Activated T-cell treated with anti-CD3 and anti-CD28 coated beads, Interleukin-2, amount 50 U/mL, for 72 hours (primary cell): ENCODE measurements at regions not wholly inside any gene's neighbourhood (a gene's known extent, or its start where the extent isn't known, plus 50 kb on each side); places are given as distances from the start of the nearest gene placed in this dataset.

Experiments
- ATAC-seq, 2 donors: fragments of 150-1000 bp; cut with Tn5 transposase; replicated peaks in 1 of 2; 2 replicates each; pipeline ENCODE4 v1.10.0; 2021; ENCODE audit warnings: moderate library complexity in 2 of 2, mild to moderate bottlenecking in 1 of 2
- DNase-seq, 2 donors: peaks; one replicate each; pipeline ENCODE4 v3.0.0; 2021 to 2022; ENCODE audit warnings: mixed read lengths in 1 of 2
- H3K27ac Mint-ChIP-seq: one replicate; pipeline ENCODE4 v1.8.0; 2022; ENCODE audit warnings: mild to moderate bottlenecking, moderate library complexity, mixed read lengths
- H3K27me3 Mint-ChIP-seq: one replicate; pipeline ENCODE4 v1.8.0; 2022; ENCODE audit warnings: low read depth, mixed read lengths
- H3K36me3 Mint-ChIP-seq, 2 donors: one replicate each; pipeline ENCODE4 v1.8.0; 2022; ENCODE audit warnings: mixed read lengths in 2 of 2, mild to moderate bottlenecking in 1 of 2; ENCODE audit not compliant: insufficient read depth in 2 of 2
- H3K4me1 Mint-ChIP-seq: one replicate; pipeline ENCODE4 v1.8.0; 2022; ENCODE audit warnings: low read depth, mixed read lengths
- H3K4me3 Mint-ChIP-seq, 2 donors: one replicate each; pipeline ENCODE4 v1.8.0; 2022; ENCODE audit warnings: mild to moderate bottlenecking in 2 of 2, mixed read lengths in 2 of 2, moderate library complexity in 2 of 2
- H3K9me3 Mint-ChIP-seq, 2 donors: one replicate each; pipeline ENCODE4 v1.8.0; 2022; ENCODE audit warnings: mixed read lengths in 2 of 2

GRCh38 chr5:165722401-165722800, 2217.0 kb downstream of the MAT2B start:
- Mint-ChIP-seq H3K27me3 (no peaks in the 10 kb centered on the region), H3K27ac (no peak overlapping the region), H3K36me3 (peaks cover 0 to 4% of the 10 kb centered on the region in 2 donors), H3K4me1 (no peaks in the 10 kb centered on the region), H3K4me3 (no peak overlapping the region), H3K9me3 (peaks cover 4 to 13% of the 10 kb centered on the region in 2 donors)
- no peak for DNase-seq
- ATAC-seq: no peak

GRCh38 chr5:165723931-165724330, 2218.5 kb downstream of the MAT2B start:
- H3K4me3 Mint-ChIP-seq: no peak overlapping the region
- H3K36me3 Mint-ChIP-seq: peaks cover 0 to 3% of the 10 kb centered on the region in 2 donors
- DNase-seq: no peak
- H3K27me3 Mint-ChIP-seq: no peaks in the 10 kb centered on the region
- no peak for ATAC-seq
- H3K27ac Mint-ChIP-seq: no peak overlapping the region
- no peaks in the 10 kb centered on the region for H3K4me1 Mint-ChIP-seq
- H3K9me3 Mint-ChIP-seq: peaks cover 4 to 13% of the 10 kb centered on the region in 2 donors

GRCh38 chr5:165728425-165728824, 2223.0 kb downstream of the MAT2B start:
- Mint-ChIP-seq H3K27ac (no peak overlapping the region), H3K27me3 (no peaks in the 10 kb centered on the region), H3K9me3 (peaks cover 0 to 10% of the 10 kb centered on the region in 2 donors), H3K36me3 (no peaks in the 10 kb centered on the region), H3K4me1 (no peaks in the 10 kb centered on the region), H3K4me3 (no peak overlapping the region)
- ATAC-seq: no peak
- DNase-seq: no peak

GRCh38 chr5:165735388-165735787, 2230.0 kb downstream of the MAT2B start:
- no peak overlapping the region for H3K4me3 Mint-ChIP-seq
- H3K4me1 Mint-ChIP-seq: no peaks in the 10 kb centered on the region
- peaks cover 5 to 9% of the 10 kb centered on the region in 2 donors for H3K9me3 Mint-ChIP-seq
- ATAC-seq: no peak
- H3K27me3 Mint-ChIP-seq: no peaks in the 10 kb centered on the region
- DNase-seq: no peak
- no peak overlapping the region for H3K27ac Mint-ChIP-seq
- peaks cover 0 to 2% of the 10 kb centered on the region in 2 donors for H3K36me3 Mint-ChIP-seq

GRCh38 chr5:165739079-165739741, 2233.8 kb downstream of the MAT2B start:
- H3K27me3 Mint-ChIP-seq: no peaks in the 10 kb centered on the region
- DNase-seq (no peak), ATAC-seq (no peak)
- no peaks in the 10 kb centered on the region for H3K4me1 Mint-ChIP-seq
- no peak overlapping the region for H3K4me3 Mint-ChIP-seq
- peaks cover 5 to 6% of the 10 kb centered on the region in 2 donors for H3K9me3 Mint-ChIP-seq
- no peak overlapping the region for H3K27ac Mint-ChIP-seq
- H3K36me3 Mint-ChIP-seq: peaks cover 0 to 2% of the 10 kb centered on the region in 2 donors

- Mint-ChIP-seq H3K4me1 (no peaks in the 10 kb centered on the region), H3K4me3 (no peak overlapping the region), H3K27ac (no peak overlapping the region), H3K36me3 (no peaks in the 10 kb centered on the region), H3K9me3 (peaks cover 13 to 19% of the 10 kb centered on the region in 2 donors), H3K27me3 (no peaks in the 10 kb centered on the region)
- ATAC-seq (no peak), DNase-seq (no peak)
Measured at GRCh38 chr5:165757791-165758190, 2252.4 kb downstream of the MAT2B start.

DNA sequence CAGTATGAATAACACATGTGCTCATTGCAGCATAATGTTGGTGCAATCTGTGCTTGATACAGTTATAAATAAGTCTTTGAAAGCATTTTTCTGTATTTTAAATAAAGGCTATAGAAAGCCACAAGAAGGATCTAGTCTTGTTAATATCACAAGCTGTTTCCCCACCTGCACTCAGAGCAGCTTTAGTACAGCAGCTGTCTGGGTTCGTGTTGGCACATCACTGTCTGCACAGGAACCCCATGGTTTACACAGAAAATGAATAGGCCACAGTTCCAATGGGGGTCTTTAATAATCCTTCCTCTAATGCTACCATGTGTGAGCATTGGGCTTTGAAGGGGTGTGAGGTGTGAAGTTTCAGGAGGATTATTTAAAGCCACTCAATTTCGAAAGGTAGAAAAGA, 2269.7 kb downstream of the MAT2B start:
- no peak overlapping the region for H3K27ac Mint-ChIP-seq
- H3K4me1 Mint-ChIP-seq: no peaks in the 10 kb centered on the region
- DNase-seq (no peak), ATAC-seq (no peak)
- no peak overlapping the region for H3K4me3 Mint-ChIP-seq
- H3K36me3 Mint-ChIP-seq: no peaks in the 10 kb centered on the region
- H3K27me3 Mint-ChIP-seq: no peaks in the 10 kb centered on the region
- peaks cover 2 to 5% of the 10 kb centered on the region in 2 donors for H3K9me3 Mint-ChIP-seq

- DNase-seq (no peak), ATAC-seq (no peak)
- no peak overlapping the region for H3K27ac Mint-ChIP-seq
- peaks cover 11 to 13% of the 10 kb centered on the region in 2 donors for H3K9me3 Mint-ChIP-seq
- no peaks in the 10 kb centered on the region for H3K4me1 Mint-ChIP-seq
- peaks cover 1 to 2% of the 10 kb centered on the region in 2 donors for H3K36me3 Mint-ChIP-seq
- H3K4me3 Mint-ChIP-seq: no peak overlapping the region
- no peaks in the 10 kb centered on the region for H3K27me3 Mint-ChIP-seq
Measured at GRCh38 chr5:165779505-165779904, 2274.1 kb downstream of the MAT2B start.

DNA sequence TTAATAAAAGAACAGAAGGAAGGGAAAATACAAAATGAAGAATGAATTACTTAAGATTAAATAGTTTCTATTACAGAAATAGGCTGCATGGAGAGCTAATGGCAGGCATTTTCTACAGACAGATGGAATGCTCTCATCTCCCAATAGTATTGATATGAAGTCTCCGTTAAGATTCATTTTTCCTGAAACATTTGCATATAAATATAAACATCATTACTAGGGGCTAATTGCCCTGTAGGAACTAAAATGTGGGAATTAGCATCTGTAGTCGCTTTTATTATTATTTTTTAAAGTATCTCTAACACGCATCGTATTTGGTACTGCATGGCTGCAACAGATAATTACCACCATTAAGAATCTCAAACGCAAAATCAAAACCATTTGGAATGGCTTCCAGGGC, 2275.5 kb downstream of the MAT2B start:
- H3K27me3 Mint-ChIP-seq: no peaks in the 10 kb centered on the region
- H3K36me3 Mint-ChIP-seq: peaks cover 1 to 2% of the 10 kb centered on the region in 2 donors
- no peak for DNase-seq
- no peak overlapping the region for H3K4me3 Mint-ChIP-seq
- no peaks in the 10 kb centered on the region for H3K4me1 Mint-ChIP-seq
- ATAC-seq: no peak
- H3K27ac Mint-ChIP-seq: no peak overlapping the region
- H3K9me3 Mint-ChIP-seq: peaks cover 13% of the 10 kb centered on the region in 2 donors

DNA sequence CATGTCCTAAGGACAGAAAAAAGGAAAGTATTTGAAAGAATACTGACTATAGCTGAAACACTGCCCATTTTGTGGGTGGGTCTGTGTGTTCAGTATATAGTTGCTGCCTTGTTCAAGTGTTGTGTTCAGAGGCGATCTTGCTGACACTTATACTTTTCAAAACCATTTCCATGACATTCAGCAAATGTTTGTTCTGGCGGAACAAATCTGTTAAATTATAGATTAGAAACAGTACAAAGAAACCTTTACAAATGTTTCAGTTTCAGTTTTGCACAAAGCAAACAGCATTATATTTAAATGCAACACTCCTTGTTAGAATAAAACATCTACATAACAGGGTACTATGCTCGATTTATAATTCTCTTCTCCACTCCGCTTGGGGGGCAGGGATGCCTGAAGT, 2276.3 kb downstream of the MAT2B start:
- ATAC-seq (no peak), DNase-seq (no peak)
- no peak overlapping the region for H3K4me3 Mint-ChIP-seq
- H3K27ac Mint-ChIP-seq: no peak overlapping the region
- H3K36me3 Mint-ChIP-seq: peaks cover 1 to 4% of the 10 kb centered on the region in 2 donors
- H3K9me3 Mint-ChIP-seq: peaks cover 13% of the 10 kb centered on the region in 2 donors
- H3K4me1 Mint-ChIP-seq: no peaks in the 10 kb centered on the region
- H3K27me3 Mint-ChIP-seq: no peaks in the 10 kb centered on the region

DNA sequence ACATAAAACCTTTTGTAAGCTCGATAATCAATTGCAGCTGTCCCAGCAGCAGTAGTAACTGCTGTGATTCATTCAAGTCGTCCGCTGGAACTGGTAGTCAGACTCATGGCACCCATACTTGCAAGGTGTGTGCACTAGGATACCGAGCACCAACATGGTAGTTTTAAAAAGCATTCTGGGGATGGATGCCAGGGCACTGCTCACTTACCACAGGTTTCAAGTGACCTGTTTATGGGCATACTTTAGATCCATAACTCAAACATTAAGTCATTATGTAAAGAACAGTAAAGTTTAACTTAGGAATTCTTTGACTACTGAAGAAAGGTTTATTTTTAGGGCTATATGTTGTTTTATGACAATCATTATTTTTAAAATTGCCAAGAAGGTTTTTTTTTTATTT, 2277.6 kb downstream of the MAT2B start:
- H3K27me3 Mint-ChIP-seq: no peaks in the 10 kb centered on the region
- DNase-seq (no peak), ATAC-seq (no peak)
- H3K4me1 Mint-ChIP-seq: no peaks in the 10 kb centered on the region
- no peak overlapping the region for H3K27ac Mint-ChIP-seq
- H3K9me3 Mint-ChIP-seq: peaks cover 13% of the 10 kb centered on the region in 2 donors
- H3K36me3 Mint-ChIP-seq: peaks cover 1 to 4% of the 10 kb centered on the region in 2 donors
- no peak overlapping the region for H3K4me3 Mint-ChIP-seq

DNA sequence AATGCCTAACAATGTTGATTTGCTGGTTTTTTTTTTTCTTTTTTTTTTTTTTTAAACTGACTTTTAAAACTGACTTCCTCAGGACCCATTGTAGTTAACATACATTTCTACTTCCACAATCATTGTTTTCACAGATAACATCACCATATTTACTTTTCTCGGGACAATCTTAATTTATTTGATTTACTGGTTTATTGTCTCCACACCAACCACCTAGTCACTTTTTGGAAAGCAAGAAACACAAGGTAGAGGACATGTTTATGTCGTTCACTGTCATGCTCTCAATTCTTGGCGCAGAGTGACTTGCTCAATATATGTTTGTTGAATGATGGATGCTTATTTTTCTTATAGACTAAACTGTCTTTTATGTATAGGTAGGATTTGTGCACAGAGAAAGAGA, 2280.7 kb downstream of the MAT2B start:
- ATAC-seq (no peak), DNase-seq (no peak)
- Mint-ChIP-seq H3K36me3 (peaks cover 1 to 4% of the 10 kb centered on the region in 2 donors), H3K4me3 (no peak overlapping the region), H3K27ac (no peak overlapping the region), H3K27me3 (no peaks in the 10 kb centered on the region), H3K4me1 (no peaks in the 10 kb centered on the region), H3K9me3 (peaks cover 15 to 20% of the 10 kb centered on the region in 2 donors)

DNA sequence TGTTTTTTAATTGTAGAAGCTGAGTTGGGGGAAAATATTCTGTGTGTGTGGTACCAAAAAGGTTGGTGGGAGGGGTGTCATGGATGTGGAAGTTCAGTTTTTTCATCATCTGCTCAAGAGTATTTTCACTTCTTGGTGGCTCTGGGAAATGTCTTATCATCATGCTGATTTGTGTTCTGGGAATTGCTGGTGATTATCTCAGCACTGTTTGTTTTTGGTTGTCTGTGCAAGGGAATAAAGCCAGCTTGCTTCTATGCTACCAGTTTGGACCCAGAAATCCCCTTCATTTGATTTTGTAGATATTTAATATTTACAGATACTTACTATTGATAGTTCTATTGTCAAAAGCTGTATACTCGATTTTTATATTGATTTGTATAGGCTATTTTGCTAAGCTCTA, 2289.7 kb downstream of the MAT2B start:
- peaks cover 0 to 2% of the 10 kb centered on the region in 2 donors for H3K36me3 Mint-ChIP-seq
- ATAC-seq (no peak), DNase-seq (no peak)
- no peaks in the 10 kb centered on the region for H3K27me3 Mint-ChIP-seq
- H3K4me3 Mint-ChIP-seq: no peak overlapping the region
- H3K27ac Mint-ChIP-seq: no peak overlapping the region
- no peaks in the 10 kb centered on the region for H3K4me1 Mint-ChIP-seq
- peaks cover 9% of the 10 kb centered on the region in 2 donors for H3K9me3 Mint-ChIP-seq

DNA sequence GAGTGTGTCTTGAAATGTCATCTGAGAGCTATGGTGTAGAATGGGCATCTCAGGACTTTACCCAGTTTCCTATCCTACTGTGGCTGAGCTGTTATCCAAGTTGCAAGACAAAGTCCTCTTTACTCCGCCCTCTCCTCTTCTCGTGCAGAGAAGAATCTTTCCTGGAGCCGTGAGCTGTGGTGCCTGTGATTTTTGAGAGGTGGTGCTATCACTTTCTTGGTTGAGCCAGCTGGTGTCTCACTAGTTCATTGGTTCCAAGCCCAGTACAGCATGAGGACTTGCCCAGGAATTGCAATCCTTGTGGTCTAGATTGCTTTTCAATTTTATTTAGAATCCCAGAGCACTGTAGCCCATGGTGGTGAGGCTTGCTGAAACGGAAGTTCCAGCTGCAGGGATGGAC, 2300.3 kb downstream of the MAT2B start:
- no peak for ATAC-seq
- Mint-ChIP-seq H3K9me3 (peaks cover 3 to 6% of the 10 kb centered on the region in 2 donors), H3K27me3 (no peaks in the 10 kb centered on the region), H3K4me3 (no peak overlapping the region), H3K36me3 (no peaks in the 10 kb centered on the region), H3K4me1 (no peaks in the 10 kb centered on the region), H3K27ac (no peak overlapping the region)
- DNase-seq: no peak
